Esophagus squamous epithelium (tissue), 5 donors: ENCODE measurements at regions not wholly inside any gene's neighbourhood (a gene's known extent, or its start where the extent isn't known, plus 50 kb on each side); places are given as distances from the start of the nearest gene placed in this dataset.

Experiments
- DNase-seq: peaks from one replicate; lab custom pipeline; 2025; lab: John Stamatoyannopoulos, UW
- H3K27ac ChIP-seq, 4 donors: fragments of 200-600 bp; sonication (generic); one replicate each; pipeline ENCODE4 v1.5.1; 2016 to 2019; ENCODE audit warnings: mild to moderate bottlenecking in 1 of 4
- H3K27me3 ChIP-seq, 4 donors: fragments of 200-600 bp; sonication (generic); 1 replicate in 3 of 4; 2 replicates in 1 of 4; pipeline versions ENCODE4 v1.5.1 to v1.6.0; 2017 to 2021; ENCODE audit warnings: antibody characterized with exemption in 1 of 4
- H3K36me3 ChIP-seq, 3 donors: fragments of 200-600 bp; sonication (generic); one replicate each; pipeline ENCODE4 v1.5.1; 2016 to 2019
- H3K4me1 ChIP-seq, 3 donors: fragments of 200-600 bp; sonication (generic); one replicate each; pipeline ENCODE4 v1.5.1; 2017 to 2019
- H3K4me3 ChIP-seq, 4 donors: fragments of 200-600 bp; sonication (generic); 1 replicate in 3 of 4; 2 replicates in 1 of 4; pipeline ENCODE4 v1.5.1; 2016 to 2019; ENCODE audit warnings: mild to moderate bottlenecking in 2 of 4, moderate library complexity in 1 of 4
- H3K9me3 ChIP-seq, 3 donors: fragments of 200-600 bp; sonication (generic); one replicate each; pipeline ENCODE4 v1.5.1; 2016 to 2019
- CTCF ChIP-seq, 6 experiments: fragments of 450-650 bp in 4 of 6; fragments of 200-600 bp in 2 of 6; sonication (generic) in 2 of 6; IDR thresholded peaks; one replicate each; pipeline ENCODE4 v1.5.1; 2016 to 2019; ENCODE audit warnings: antibody characterized with exemption in 6 of 6, mild to moderate bottlenecking in 4 of 6, moderate library complexity in 4 of 6
- POLR2A ChIP-seq, 4 donors: fragments of 450-650 bp; IDR thresholded peaks; one replicate each; pipeline ENCODE4 v1.6.1; 2017; ENCODE audit warnings: antibody characterized with exemption in 4 of 4, mild to moderate bottlenecking in 4 of 4, moderate library complexity in 3 of 4
- WGBS, 2 donors: methylation state at CpG; one replicate each; pipeline ENCODE4 v1.1.5; 2018; 5-methylcytosine and 5-hydroxymethylcytosine counted together
- intact Hi-C: fragments of 100-400 bp; cut with DNase I; formaldehyde crosslinking; loops from one replicate; pipeline ENCODE4 v1.15.0; 2022
- donor health status: DM: yes; HTN: yes; CAD: no.

DNA sequence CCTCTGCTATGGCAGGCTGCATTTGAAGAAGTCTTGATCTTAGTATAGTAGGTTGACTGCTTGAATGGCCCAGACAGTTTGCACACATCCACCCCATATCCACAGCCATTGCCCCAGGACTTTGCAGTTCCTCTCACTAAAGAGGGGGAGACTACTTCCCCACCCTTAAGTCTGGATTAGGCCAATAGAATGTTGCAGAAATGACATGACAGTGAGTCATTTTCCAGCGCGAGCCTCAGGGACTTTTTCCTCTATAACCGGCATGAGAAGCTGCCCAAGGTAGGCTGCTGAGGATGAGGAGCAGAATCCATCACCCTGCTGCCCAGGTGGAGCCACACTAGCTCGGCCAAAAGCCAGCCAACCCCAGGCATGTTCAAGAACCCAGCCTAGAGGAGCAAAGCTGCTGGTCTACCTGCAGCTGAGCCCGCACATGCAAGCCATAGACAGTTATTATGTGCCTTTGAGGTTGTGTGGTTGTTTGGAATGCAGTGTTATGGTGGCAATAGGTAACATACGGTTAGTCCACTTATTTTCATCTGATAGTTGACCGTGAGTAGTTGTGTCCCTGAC lies 113.9 kb downstream of the TLE3 start:
- H3K27me3 ChIP-seq: peaks cover 0 to 93% (median 0%) of the 10 kb centered on the region in 4 donors

GRCh38 chr15:69987492-69988489 lies 109.9 kb downstream of the TLE3 start:
- TF ChIP-seq POLR2A (IDR thresholded peaks at IDR 0.05) (no peak), CTCF (IDR thresholded peaks at IDR 0.05) (no peak)
- H3K27ac ChIP-seq: no peak overlapping the region
- no peaks in the 10 kb centered on the region for H3K9me3 ChIP-seq
- WGBS, 2 donors: 70 to 75% methylated on average over 9 of the region's 9 CpGs
- H3K36me3 ChIP-seq: no peaks in the 10 kb centered on the region
- no peaks in the 10 kb centered on the region for H3K4me1 ChIP-seq
- H3K27me3 ChIP-seq: peaks cover 0 to 98% (median 0%) of the 10 kb centered on the region in 4 donors
- intact Hi-C loops: no loop called here
- H3K4me3 ChIP-seq: no peak overlapping the region
- no peak for DNase-seq

More for the DNA sequence above, 113.9 kb downstream of the TLE3 start:
- TF ChIP-seq CTCF (IDR thresholded peaks at IDR 0.05): no peak
- no peak for TF ChIP-seq POLR2A (IDR thresholded peaks at IDR 0.05)
- Histone ChIP-seq H3K4me1 (no peaks in the 10 kb centered on the region), H3K9me3 (no peaks in the 10 kb centered on the region), H3K36me3 (no peaks in the 10 kb centered on the region), H3K4me3 (no peak overlapping the region), H3K27ac (no peak overlapping the region)
- DNase-seq: no peak
- WGBS, 2 donors: 60 to 64% methylated on average over 7 of the region's 7 CpGs
- intact Hi-C loops: no loop called here

DNA sequence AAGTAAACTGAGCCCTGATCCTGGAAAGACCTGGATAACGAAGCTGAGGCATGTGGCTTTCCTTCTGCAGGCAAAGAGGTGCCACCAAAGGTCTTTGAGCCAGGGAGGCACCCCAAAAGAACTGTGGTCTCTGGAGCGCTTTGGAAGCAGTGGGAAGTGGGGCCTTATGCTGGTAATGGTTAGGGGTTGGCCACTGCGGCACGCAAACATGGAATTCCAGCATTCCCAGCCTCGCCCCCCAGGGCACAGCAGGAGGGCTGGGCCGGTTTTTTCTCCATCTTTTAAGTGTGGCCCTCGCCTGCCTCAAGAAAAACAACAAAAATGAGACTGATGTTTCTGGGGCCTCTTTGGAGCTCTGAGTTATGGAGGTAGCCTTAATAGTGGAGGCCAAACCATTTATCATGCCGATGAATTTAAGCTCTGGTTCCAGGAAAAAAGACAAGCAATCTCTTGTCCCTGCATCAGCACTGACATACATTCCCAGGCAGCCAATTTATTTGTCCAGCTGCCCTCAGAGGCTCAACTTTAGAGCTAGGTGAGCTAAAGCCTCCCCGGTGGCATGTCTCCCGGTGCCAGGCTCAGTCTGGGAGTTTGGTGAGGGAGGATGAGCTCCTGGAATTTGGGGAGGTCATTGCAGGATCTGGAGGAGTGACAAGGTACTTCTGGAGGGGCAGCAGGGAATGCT lies 109.0 kb downstream of the TLE3 start:
- Histone ChIP-seq H3K4me3 (no peak overlapping the region), H3K9me3 (no peaks in the 10 kb centered on the region), H3K36me3 (no peaks in the 10 kb centered on the region), H3K4me1 (no peaks in the 10 kb centered on the region), H3K27ac (no peak overlapping the region), H3K27me3 (peaks cover 0 to 95% (median 0%) of the 10 kb centered on the region in 4 donors)
- 76% methylated on average over 8 to 10 of the region's 10 CpGs for WGBS, 2 donors
- DNase-seq: no peak
- intact Hi-C loops: no loop called here
- TF ChIP-seq POLR2A (IDR thresholded peaks at IDR 0.05) (no peak), CTCF (IDR thresholded peaks at IDR 0.05) (no peak)

DNA sequence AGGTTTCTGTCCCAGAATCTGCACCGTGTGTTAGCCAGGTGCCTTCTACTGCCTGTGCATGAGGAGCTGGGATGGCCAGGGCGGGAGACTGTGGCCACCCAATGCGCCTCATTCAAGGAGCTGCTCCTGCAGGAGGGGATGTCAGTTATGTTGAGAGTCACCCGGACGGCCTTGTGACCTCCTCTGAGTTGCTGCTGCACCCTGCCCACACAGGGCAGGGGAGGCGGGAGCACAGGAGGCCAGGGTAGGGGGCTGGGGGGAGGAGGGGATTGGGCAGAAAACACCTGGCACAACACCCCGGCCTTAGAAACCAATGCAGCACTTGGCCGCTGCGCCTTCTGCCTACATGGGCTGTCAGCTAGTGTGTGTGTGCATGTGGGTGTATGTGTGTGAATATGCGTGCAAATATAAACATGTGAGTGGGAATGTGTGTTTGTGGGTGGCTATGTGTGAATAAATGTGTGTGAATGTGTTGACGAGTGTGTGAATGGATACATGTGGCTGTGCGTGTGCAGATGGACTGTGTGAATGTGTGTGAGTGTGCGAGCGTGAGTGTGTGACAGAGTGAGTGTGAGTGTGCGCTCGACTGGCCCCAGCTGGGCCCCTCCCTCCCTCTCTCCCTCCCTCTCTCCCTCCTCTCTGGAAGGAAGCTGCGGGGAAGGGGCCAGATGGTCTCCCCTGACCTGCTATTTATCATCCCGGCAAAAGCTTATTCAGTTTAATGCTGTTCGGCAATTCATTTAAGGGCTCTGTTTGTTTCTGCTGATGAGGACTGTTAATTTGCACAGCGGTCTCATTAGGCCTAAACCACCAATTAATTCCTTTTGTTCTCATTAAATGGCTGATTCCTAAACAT lies 106.9 kb downstream of the TLE3 start:
- no peak for TF ChIP-seq POLR2A (IDR thresholded peaks at IDR 0.05)
- no peak for TF ChIP-seq CTCF (IDR thresholded peaks at IDR 0.05)
- peaks cover 0 to 97% (median 0%) of the 10 kb centered on the region in 4 donors for H3K27me3 ChIP-seq
- no peaks in the 10 kb centered on the region for H3K4me1 ChIP-seq
- DNase-seq: no peak
- no peaks in the 10 kb centered on the region for H3K36me3 ChIP-seq
- no peak overlapping the region for H3K27ac ChIP-seq
- 55 to 58% methylated on average over 15 to 19 of the region's 20 CpGs for WGBS, 2 donors
- intact Hi-C loops: no loop called here
- peaks cover 0 to 6% (median 0%) of the 10 kb centered on the region in 3 donors for H3K9me3 ChIP-seq
- no peak overlapping the region for H3K4me3 ChIP-seq
